ENCODE measurements at regions not wholly inside any gene's neighbourhood (a gene's known extent, or its start where the extent isn't known, plus 50 kb on each side); places are given as distances from the start of the nearest gene placed in this dataset.

GRCh38 chr4:188624370-188624769 lies 485.1 kb downstream of the TRIML1 start:
- no peak for TF ChIP-seq CTCF (IDR thresholded peaks at IDR 0.05; ENCODE audit: insufficient read depth, low read length)
- no peak for DNase-seq (ENCODE audit: low read depth)
- H3K4me3 ChIP-seq (ENCODE audit: low read depth, low read length) = no peak overlapping the region

DNA sequence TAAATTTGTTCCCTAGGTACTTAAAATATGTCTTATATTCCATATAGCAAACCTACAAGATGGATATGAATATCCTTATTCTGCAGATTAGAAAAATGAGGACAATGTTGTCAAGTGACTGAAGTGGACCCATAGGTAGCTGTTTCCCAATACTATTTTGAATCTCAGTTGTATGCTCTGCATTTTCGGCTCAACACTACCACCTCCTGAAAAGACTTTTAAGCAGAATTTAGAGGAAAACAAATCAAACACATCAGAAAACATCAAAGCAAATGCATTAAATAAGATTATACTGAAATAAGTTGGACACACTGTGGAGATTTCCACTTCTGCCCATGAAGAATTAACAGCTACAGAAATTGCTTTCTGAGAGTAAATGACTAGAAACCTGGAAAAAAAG lies 488.7 kb downstream of the TRIML1 start:
- H3K4me3 ChIP-seq (ENCODE audit: low read depth, low read length) = no peak overlapping the region
- TF ChIP-seq CTCF (IDR thresholded peaks at IDR 0.05; ENCODE audit: insufficient read depth, low read length) = no peak
- no peak for DNase-seq (ENCODE audit: low read depth)

- DNase-seq (ENCODE audit: low read depth) = no peak
- TF ChIP-seq CTCF (IDR thresholded peaks at IDR 0.05; ENCODE audit: insufficient read depth, low read length) = no peak
- no peak overlapping the region for H3K4me3 ChIP-seq (ENCODE audit: low read depth, low read length)
These were observed 500.3 kb downstream of the TRIML1 start for GRCh38 chr4:188639479-188640100.

DNA sequence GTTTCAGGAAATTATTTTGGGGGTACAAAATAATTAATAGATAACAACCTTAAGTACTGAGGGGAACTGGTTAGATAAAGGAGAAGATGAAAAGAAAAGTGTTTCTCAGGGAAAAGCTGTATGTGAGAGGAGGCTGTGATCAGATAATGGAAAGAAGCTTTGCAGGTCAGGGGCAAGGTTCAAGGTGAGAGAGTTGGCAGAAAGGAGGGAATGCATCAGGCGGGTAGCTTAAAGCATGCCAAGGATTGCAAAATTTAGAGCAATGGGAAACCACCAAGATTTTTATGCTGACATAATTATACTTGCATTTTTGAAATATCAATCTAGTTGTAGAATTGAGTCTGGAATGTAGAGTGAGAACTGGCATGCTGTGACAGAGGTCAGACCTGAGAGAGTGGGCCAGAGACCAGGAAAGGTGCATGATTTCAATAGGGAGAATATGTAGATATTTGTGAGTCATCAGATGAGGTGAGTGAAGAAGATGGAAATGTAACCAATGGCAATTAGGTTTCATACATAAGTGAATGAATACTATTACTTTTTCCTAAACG lies 508.7 kb downstream of the TRIML1 start:
- no peak for TF ChIP-seq CTCF (IDR thresholded peaks at IDR 0.05; ENCODE audit: insufficient read depth, low read length)
- no peak for DNase-seq (ENCODE audit: low read depth)
- H3K4me3 ChIP-seq (ENCODE audit: low read depth, low read length) = no peak overlapping the region

- H3K4me3 ChIP-seq (ENCODE audit: low read depth, low read length) = no peak overlapping the region
- TF ChIP-seq CTCF (IDR thresholded peaks at IDR 0.05; ENCODE audit: insufficient read depth, low read length) = no peak
- DNase-seq (ENCODE audit: low read depth) = no peak
These were observed 510.4 kb downstream of the TRIML1 start for GRCh38 chr4:188649635-188650034.

- DNase-seq (ENCODE audit: low read depth) = no peak
- H3K4me3 ChIP-seq (ENCODE audit: low read depth, low read length) = no peak overlapping the region
- no peak for TF ChIP-seq CTCF (IDR thresholded peaks at IDR 0.05; ENCODE audit: insufficient read depth, low read length)
These were observed 511.3 kb downstream of the TRIML1 start for GRCh38 chr4:188650516-188650915.

- TF ChIP-seq CTCF (IDR thresholded peaks at IDR 0.05; ENCODE audit: insufficient read depth, low read length) = no peak
- no peak overlapping the region for H3K4me3 ChIP-seq (ENCODE audit: low read depth, low read length)
- no peak for DNase-seq (ENCODE audit: low read depth)
These were observed 518.1 kb downstream of the TRIML1 start for GRCh38 chr4:188657365-188657764.
